H1 (cell line): ENCODE measurements at regions not wholly inside any gene's neighbourhood (a gene's known extent, or its start where the extent isn't known, plus 50 kb on each side); places are given as distances from the start of the nearest gene placed in this dataset.
"Not testable (repeated sequence)": the region's sequence is repeated elsewhere in the genome, so short reads cannot be mapped to it uniquely, and the experiment has no call there.

ENCODE experiments used
- CTCF ChIA-PET: fragments of 300-600 bp; sonication (Branson Sonifier 250); formaldehyde crosslinking; loops from one replicate; lab custom pipeline; 2021; ENCODE audit not compliant: partially characterized antibody; lab: Charles Lee
- POLR2A ChIA-PET: fragments of 300-600 bp; sonication (Branson Sonifier 250); formaldehyde crosslinking; loops from one replicate; lab custom pipeline; 2021; ENCODE audit warnings: inconsistent platforms; ENCODE audit not compliant: partially characterized antibody; lab: Charles Lee
- DNase-seq, 2 experiments: peaks; one replicate each; pipeline versions ENCODE4 v3.0.0 to v3.0.0-alpha.2; 2010 to 2022; ENCODE audit warnings: low spot score in 2 of 2, low read depth in 1 of 2, mixed read lengths in 1 of 2
- FAIRE-seq: peaks from 2 replicates; lab custom pipeline; 2011; peaks lifted over from hg19 to GRCh38; lab: Jason Lieb, UNC
- H2AFZ ChIP-seq: 2 replicates; pipeline ENCODE4 v1.8.1; 2012; ENCODE audit warnings: low read length, inconsistent platforms
- H2AK5ac ChIP-seq: 2 replicates; pipeline ENCODE4 v1.6.1; 2013; ENCODE audit warnings: low read depth, low read length
- H2BK120ac ChIP-seq: replicated peaks from 2 replicates; pipeline ENCODE3; 2013; ENCODE audit warnings: low read depth, low read length, inconsistent platforms
- H2BK12ac ChIP-seq: 2 replicates; pipeline ENCODE4 v1.6.1; 2013; ENCODE audit warnings: low read depth, low read length
- H2BK15ac ChIP-seq: 2 replicates; pipeline ENCODE4 v1.6.1; 2013; ENCODE audit warnings: low read length
- H2BK20ac ChIP-seq: 2 replicates; pipeline ENCODE4 v1.6.1; 2013; ENCODE audit warnings: low read length
- H2BK5ac ChIP-seq: 2 replicates; pipeline ENCODE4 v1.6.1; 2013; ENCODE audit warnings: low read depth, low read length
- H3K14ac ChIP-seq: 2 replicates; pipeline ENCODE4 v1.6.1; 2013; ENCODE audit warnings: inconsistent platforms; ENCODE audit not compliant: insufficient read length
- H3K18ac ChIP-seq: 2 replicates; pipeline ENCODE4 v1.6.1; 2013; ENCODE audit warnings: low read length; ENCODE audit errors: extremely low read depth
- H3K23ac ChIP-seq: 2 replicates; pipeline ENCODE4 v1.6.1; 2013; ENCODE audit warnings: inconsistent platforms; ENCODE audit not compliant: insufficient read length
- H3K23me2 ChIP-seq: 2 replicates; pipeline ENCODE4 v1.6.1; 2013; ENCODE audit warnings: low read depth, low read length
- H3K27ac ChIP-seq: 2 replicates; pipeline ENCODE4 v1.6.1; 2011; ENCODE audit warnings: low read depth, low read length, inconsistent platforms
- H3K27me3 ChIP-seq, 4 experiments: replicated peaks in 1 of 4; 1 replicate in 1 of 4; 2 replicates in 3 of 4; pipeline versions ENCODE4 v1.6.1 to v1.8.1; 2011 to 2013; ENCODE audit warnings: low read length in 3 of 4, mild to moderate bottlenecking in 3 of 4, inconsistent platforms in 2 of 4, mixed read lengths in 2 of 4, moderate library complexity in 1 of 4; ENCODE audit not compliant: control insufficient read depth in 3 of 4, insufficient read depth in 3 of 4; ENCODE audit errors: extremely low read depth in 1 of 4
- H3K36me3 ChIP-seq, 4 experiments: 2 replicates each; pipeline versions ENCODE4 v1.6.1 to v1.8.1; 2011 to 2013; ENCODE audit warnings: mild to moderate bottlenecking in 4 of 4, low read length in 3 of 4, moderate library complexity in 2 of 4, control low read depth in 1 of 4, inconsistent platforms in 1 of 4; ENCODE audit not compliant: insufficient read depth in 4 of 4, control insufficient read depth in 2 of 4
- H3K4ac ChIP-seq: replicated peaks from 2 replicates; pipeline ENCODE3; 2013; ENCODE audit warnings: low read length, low read depth, mixed read lengths, inconsistent platforms; ENCODE audit not compliant: insufficient read length
- H3K4me1 ChIP-seq, 4 experiments: replicated peaks in 1 of 4; 1 replicate in 1 of 4; 2 replicates in 3 of 4; pipeline versions ENCODE4 v1.6.1 to v1.8.1; 2011 to 2013; ENCODE audit warnings: low read length in 3 of 4, inconsistent platforms in 2 of 4, mixed read lengths in 1 of 4; ENCODE audit not compliant: insufficient read depth in 4 of 4, control insufficient read depth in 3 of 4
- H3K4me2 ChIP-seq, 2 experiments: 2 replicates each; pipeline versions ENCODE4 v1.6.1 to v1.8.1; 2011 to 2013; ENCODE audit warnings: low read depth in 2 of 2, low read length in 2 of 2, control low read depth in 1 of 2, inconsistent platforms in 1 of 2, mild to moderate bottlenecking in 1 of 2; ENCODE audit not compliant: insufficient read depth in 1 of 2
- H3K4me3 ChIP-seq, 4 experiments: fragments of 200-600, 300-600 bp in 1 of 4; sonication (generic), shearing (Covaris generic), sonication (Bioruptor Twin) in 1 of 4; 2 replicates each; pipeline versions ENCODE4 v1.5.1 to v1.8.1; 2011 to 2016; ENCODE audit warnings: low read length in 4 of 4, low read depth in 3 of 4, control low read depth in 2 of 4, inconsistent platforms in 2 of 4, mild to moderate bottlenecking in 2 of 4, mixed read lengths in 1 of 4, moderate library complexity in 1 of 4; ENCODE audit not compliant: insufficient read depth in 2 of 4; ENCODE audit errors: extremely low read depth in 1 of 4
- H3K56ac ChIP-seq: replicated peaks from 2 replicates; pipeline ENCODE3; 2013; ENCODE audit warnings: low read depth, mild to moderate bottlenecking, mixed read lengths, low read length, inconsistent platforms; ENCODE audit not compliant: insufficient read length
- H3K79me1 ChIP-seq: 2 replicates; pipeline ENCODE4 v1.6.1; 2013; ENCODE audit warnings: low read depth, low read length, control low read depth
- H3K79me2 ChIP-seq, 2 experiments: 2 replicates each; pipeline versions ENCODE4 v1.6.1 to v1.8.1; 2012 to 2013; ENCODE audit warnings: low read length in 2 of 2, mild to moderate bottlenecking in 2 of 2, inconsistent platforms in 1 of 2; ENCODE audit not compliant: insufficient read depth in 2 of 2, control insufficient read depth in 1 of 2
- H3K9ac ChIP-seq, 4 experiments: replicated peaks in 1 of 4; 1 replicate in 1 of 4; 2 replicates in 3 of 4; pipeline versions ENCODE4 v1.6.1 to v1.8.1; 2011 to 2013; ENCODE audit warnings: low read depth in 3 of 4, low read length in 3 of 4, control low read depth in 2 of 4, mild to moderate bottlenecking in 2 of 4, moderate library complexity in 2 of 4, inconsistent platforms in 1 of 4; ENCODE audit errors: extremely low read depth in 1 of 4
- H3K9me3 ChIP-seq, 2 experiments: 2 replicates each; pipeline versions ENCODE4 v1.6.1 to v1.8.1; 2012 to 2013; ENCODE audit warnings: mild to moderate bottlenecking in 2 of 2, moderate library complexity in 2 of 2, control low read depth in 1 of 2, inconsistent platforms in 1 of 2, low read depth in 1 of 2, low read length in 1 of 2, mixed read lengths in 1 of 2; ENCODE audit not compliant: insufficient read depth in 2 of 2
- H4K20me1 ChIP-seq, 2 experiments: replicated peaks in 1 of 2; 2 replicates each; pipeline versions ENCODE3 to v1.8.1; 2011 to 2013; ENCODE audit warnings: inconsistent platforms in 2 of 2, low read length in 2 of 2, mild to moderate bottlenecking in 1 of 2; ENCODE audit not compliant: insufficient read depth in 2 of 2, control insufficient read depth in 1 of 2
- H4K5ac ChIP-seq: 2 replicates; pipeline ENCODE4 v1.6.1; 2013; ENCODE audit warnings: low read length, low read depth, mixed read lengths, inconsistent platforms; ENCODE audit not compliant: insufficient read length
- H4K8ac ChIP-seq: 2 replicates; pipeline ENCODE4 v1.8.0; 2013; ENCODE audit warnings: mild to moderate bottlenecking, moderate library complexity, low read length, inconsistent platforms; ENCODE audit not compliant: insufficient read depth; ENCODE audit errors: extremely low read depth
- H4K91ac ChIP-seq: replicated peaks from 2 replicates; pipeline ENCODE3; 2013; ENCODE audit warnings: low read length, mixed read lengths, inconsistent platforms; ENCODE audit not compliant: insufficient read length
- BCL11A ChIP-seq, 2 experiments: IDR thresholded peaks; one replicate each; pipeline ENCODE4 v1.6.1; 2011; ENCODE audit warnings: low read depth in 2 of 2, low read length in 2 of 2, mild to moderate bottlenecking in 2 of 2
- BRCA1 ChIP-seq: IDR thresholded peaks from 2 replicates; pipeline ENCODE4 v1.6.1; 2012; ENCODE audit warnings: low read depth, low read length, improper control_type of control experiment
- EGR1 ChIP-seq: IDR thresholded peaks from 2 replicates; pipeline ENCODE4 v1.6.1; 2011; ENCODE audit warnings: low read depth, low read length, borderline replicate concordance
- JUN ChIP-seq: IDR thresholded peaks from 2 replicates; pipeline ENCODE4 v1.6.1; 2011; ENCODE audit warnings: low read depth, mild to moderate bottlenecking, improper control_type of control experiment, low read length
- SIRT6 ChIP-seq: IDR thresholded peaks from one replicate; pipeline ENCODE4 v1.7.1; 2012; ENCODE audit warnings: low read length, inconsistent platforms
- SP1 ChIP-seq: IDR thresholded peaks from 2 replicates; pipeline ENCODE4 v1.6.1; 2011; ENCODE audit warnings: low read depth, low read length
- USF2 ChIP-seq: IDR thresholded peaks from 2 replicates; pipeline ENCODE4 v1.6.1; 2011; ENCODE audit warnings: low read length, improper control_type of control experiment
- WGBS, 2 experiments: shearing (Covaris generic) in 1 of 2; methylation state at CpG; one replicate each; pipeline versions ENCODE4 v1.1.6 to v1.1.7; 2013 to 2015; ENCODE audit warnings: low lambda C conversion rate in 2 of 2, mixed read lengths in 2 of 2, inconsistent platforms in 1 of 2, low coverage in 1 of 2, missing lambda C conversion rate in 1 of 2; ENCODE audit not compliant: insufficient replicate concordance in 2 of 2, insufficient coverage in 1 of 2, insufficient read length in 1 of 2; ENCODE audit errors: extremely low coverage in 1 of 2, missing lambda C conversion rate in 1 of 2; 5-methylcytosine and 5-hydroxymethylcytosine counted together

GRCh38 chr2:16728351-16729136 is 62.9 kb upstream of the CYRIA start (continued):
- no peak for TF ChIP-seq BRCA1
- TF ChIP-seq EGR1, result no peak
- TF ChIP-seq SP1, result no peak
- no peak for TF ChIP-seq SIRT6
- no peak for TF ChIP-seq BCL11A (IDR thresholded peaks at IDR 0.05; ENCODE audit: low read depth in 2 of 2, low read length in 2 of 2)
- no peak for TF ChIP-seq JUN
- no peak for TF ChIP-seq USF2

- CTCF ChIA-PET, result interaction anchor here (0.9 to 2.2 kb wide), 5 partner anchors 99 to 202 kb away, joined by 3 to 11 read pairs (median 4); no protein-coding TSS in a partner anchor
- POLR2A ChIA-PET, H3K18ac ChIP-seq, H3K23ac ChIP-seq, H3K27me3 ChIP-seq, H3K4me2 ChIP-seq, H2BK12ac ChIP-seq, H4K8ac ChIP-seq, H2BK15ac ChIP-seq, H3K4me1 ChIP-seq, H2BK20ac ChIP-seq, H3K4ac ChIP-seq, H3K23me2 ChIP-seq, H3K4me3 ChIP-seq, H2BK5ac ChIP-seq, H3K79me2 ChIP-seq, H4K5ac ChIP-seq, H4K20me1 ChIP-seq, H3K79me1 ChIP-seq, H3K36me3 ChIP-seq, H2BK120ac ChIP-seq, H2AFZ ChIP-seq, H4K91ac ChIP-seq, H2AK5ac ChIP-seq, H3K9me3 ChIP-seq, H3K9ac ChIP-seq, FAIRE-seq, DNase-seq, H3K14ac ChIP-seq, H3K56ac ChIP-seq, H3K27ac ChIP-seq: not testable (repeated sequence)
- 92% methylated on average over 2 of the region's 2 CpGs; no CpG with 5 or more reads in 1 of the 2 experiments for WGBS, 2 experiments
Observed at GRCh38 chr2:16727849-16728248, 62.2 kb upstream of the CYRIA start.
